ENCODE measurements at regions not wholly inside any gene's neighbourhood (a gene's known extent, or its start where the extent isn't known, plus 50 kb on each side); places are given as distances from the start of the nearest gene placed in this dataset.

GRCh38 chrX:39602195-39602594, 495.6 kb downstream of the BCOR start:
- no peak for TF ChIP-seq CTCF (IDR thresholded peaks at IDR 0.05)
- no peak for TF ChIP-seq POLR2A (IDR thresholded peaks at IDR 0.05)

Data from body of pancreas (tissue), 4 donors.